Chondrocyte (in vitro differentiated cells): ENCODE measurements at regions not wholly inside any gene's neighbourhood (a gene's known extent, or its start where the extent isn't known, plus 50 kb on each side); places are given as distances from the start of the nearest gene placed in this dataset.
A peak's percentile ranks its signal among the peaks of the same experiment; 100 is the strongest.

ENCODE experiments used
- DNase-seq: peaks from one replicate; pipeline ENCODE4 v3.0.0; 2021; ENCODE audit warnings: mixed read lengths, low spot score
- H3K27ac Mint-ChIP-seq: one replicate; pipeline ENCODE4 v1.8.0; 2021; ENCODE audit warnings: mild to moderate bottlenecking, moderate library complexity, mixed read lengths; ENCODE audit not compliant: unreplicated experiment
- H3K27me3 Mint-ChIP-seq: 2 replicates; pipeline ENCODE4 v1.8.0; 2021; ENCODE audit warnings: low read depth, mixed read lengths
- H3K36me3 Mint-ChIP-seq: 2 replicates; pipeline ENCODE4 v1.8.0; 2021; ENCODE audit warnings: low read depth, mixed read lengths
- H3K4me1 Mint-ChIP-seq: 2 replicates; pipeline ENCODE4 v1.8.0; 2021; ENCODE audit warnings: low read depth, mild to moderate bottlenecking, mixed read lengths
- H3K4me3 Mint-ChIP-seq: one replicate; pipeline ENCODE4 v1.8.0; 2021; ENCODE audit warnings: mild to moderate bottlenecking, moderate library complexity, mixed read lengths; ENCODE audit not compliant: unreplicated experiment
- H3K9me3 Mint-ChIP-seq: 2 replicates; pipeline ENCODE4 v1.8.0; 2021; ENCODE audit warnings: low read depth, mixed read lengths
- CTCF ChIP-seq: fragments of 200-600 bp; sonication (generic); IDR thresholded peaks from 2 replicates; pipeline ENCODE4 v1.5.0; 2021; ENCODE audit warnings: antibody characterized with exemption, mild to moderate bottlenecking, moderate library complexity

- no peak overlapping the region for H3K4me3 Mint-ChIP-seq
- no peak overlapping the region for H3K27ac Mint-ChIP-seq
- no peaks in the 10 kb centered on the region for H3K36me3 Mint-ChIP-seq
- no peak for DNase-seq
- H3K27me3 Mint-ChIP-seq, result no peaks in the 10 kb centered on the region
- H3K4me1 Mint-ChIP-seq, result no peaks in the 10 kb centered on the region
- TF ChIP-seq CTCF, result no peak
- H3K9me3 Mint-ChIP-seq, result peaks cover 3% of the 10 kb centered on the region
Measured at GRCh38 chr13:89899302-89900103, 1448.0 kb upstream of the MIR17HG start.

- no peaks in the 10 kb centered on the region for H3K4me1 Mint-ChIP-seq
- H3K36me3 Mint-ChIP-seq, result no peaks in the 10 kb centered on the region
- peaks cover 3% of the 10 kb centered on the region for H3K9me3 Mint-ChIP-seq
- no peak for TF ChIP-seq CTCF
- no peak overlapping the region for H3K27ac Mint-ChIP-seq
- no peak for DNase-seq
- no peaks in the 10 kb centered on the region for H3K27me3 Mint-ChIP-seq
- no peak overlapping the region for H3K4me3 Mint-ChIP-seq
Measured at GRCh38 chr13:89900104-89900765, 1447.3 kb upstream of the MIR17HG start.

GRCh38 chr13:89902223-89902622 is 1445.3 kb upstream of the MIR17HG start:
- no peak for DNase-seq
- Mint-ChIP-seq H3K27ac (no peak overlapping the region), H3K36me3 (no peaks in the 10 kb centered on the region), H3K4me3 (no peak overlapping the region), H3K4me1 (no peaks in the 10 kb centered on the region), H3K27me3 (no peaks in the 10 kb centered on the region), H3K9me3 (peaks cover 3% of the 10 kb centered on the region)
- TF ChIP-seq CTCF, result no peak

- no peaks in the 10 kb centered on the region for H3K27me3 Mint-ChIP-seq
- no peak overlapping the region for H3K4me3 Mint-ChIP-seq
- H3K36me3 Mint-ChIP-seq, result no peaks in the 10 kb centered on the region
- TF ChIP-seq CTCF, result no peak
- H3K9me3 Mint-ChIP-seq, result peaks cover 3% of the 10 kb centered on the region
- no peak overlapping the region for H3K27ac Mint-ChIP-seq
- DNase-seq, result no peak
- no peaks in the 10 kb centered on the region for H3K4me1 Mint-ChIP-seq
Measured at GRCh38 chr13:89903115-89903514, 1444.4 kb upstream of the MIR17HG start.

- no peak for TF ChIP-seq CTCF
- Mint-ChIP-seq H3K36me3 (no peaks in the 10 kb centered on the region), H3K27me3 (no peaks in the 10 kb centered on the region), H3K4me3 (no peak overlapping the region), H3K9me3 (no peaks in the 10 kb centered on the region), H3K4me1 (no peaks in the 10 kb centered on the region), H3K27ac (no peak overlapping the region)
- peak; percentile 79 for DNase-seq
Measured at GRCh38 chr13:89910166-89910565, 1437.3 kb upstream of the MIR17HG start.
